Neural progenitor cell (in vitro differentiated cells): ENCODE measurements at regions not wholly inside any gene's neighbourhood (a gene's known extent, or its start where the extent isn't known, plus 50 kb on each side); places are given as distances from the start of the nearest gene placed in this dataset.
A peak's percentile ranks its signal among the peaks of the same experiment; 100 is the strongest.

Experiments
- DNase-seq: peaks from one replicate; pipeline ENCODE4 v3.0.0-alpha.2; 2016; ENCODE audit warnings: low spot score
- H2AFZ ChIP-seq: fragments of 200-600 bp; sonication (generic); replicated peaks from 2 replicates; pipeline ENCODE4 v1.6.1; 2016; ENCODE audit warnings: antibody characterized with exemption
- H3F3A ChIP-seq: fragments of 200-600 bp; sonication (generic); 2 replicates; pipeline ENCODE4 v1.6.1; 2016; ENCODE audit warnings: antibody characterized with exemption, low read depth
- H3K27ac ChIP-seq: fragments of 200-600 bp; sonication (generic); 2 replicates; pipeline ENCODE4 v1.5.1; 2016; ENCODE audit warnings: mild to moderate bottlenecking
- H3K27me3 ChIP-seq: fragments of 200-600 bp; sonication (generic); 2 replicates; pipeline ENCODE4 v1.6.1; 2016; ENCODE audit warnings: mild to moderate bottlenecking, moderate library complexity
- H3K36me3 ChIP-seq: fragments of 200-600 bp; sonication (generic); 2 replicates; pipeline ENCODE4 v1.5.1; 2016
- H3K4me1 ChIP-seq: fragments of 200-600 bp; sonication (generic); 2 replicates; pipeline ENCODE4 v1.6.1; 2016; ENCODE audit warnings: mixed run types
- H3K4me2 ChIP-seq: fragments of 200-600 bp; sonication (generic); 2 replicates; pipeline ENCODE4 v1.6.1; 2016
- H3K4me3 ChIP-seq: fragments of 200-600 bp; sonication (generic); 2 replicates; pipeline ENCODE4 v1.5.1; 2016
- H3K79me2 ChIP-seq: fragments of 200-600 bp; sonication (generic); 2 replicates; pipeline ENCODE4 v1.6.1; 2016; ENCODE audit warnings: low read depth
- H3K9ac ChIP-seq: fragments of 200-600 bp; sonication (generic); 2 replicates; pipeline ENCODE4 v1.6.1; 2016
- H3K9me3 ChIP-seq: fragments of 200-600 bp; sonication (generic); 2 replicates; pipeline ENCODE4 v1.5.1; 2016; ENCODE audit warnings: low read depth
- H4K20me1 ChIP-seq: fragments of 200-600 bp; sonication (generic); 2 replicates; pipeline ENCODE4 v1.6.1; 2016; ENCODE audit warnings: low read depth
- H3K27ac Mint-ChIP-seq: 3 replicates; pipeline ENCODE4 v1.8.0; 2021; ENCODE audit warnings: mixed read lengths
- H3K27me3 Mint-ChIP-seq: 2 replicates; pipeline ENCODE4 v1.8.0; 2022; ENCODE audit warnings: low read depth, mild to moderate bottlenecking, inconsistent platforms, moderate library complexity, mixed read lengths; ENCODE audit not compliant: insufficient read depth
- H3K36me3 Mint-ChIP-seq: 3 replicates; pipeline ENCODE4 v1.8.0; 2021; ENCODE audit warnings: mixed read lengths
- H3K4me1 Mint-ChIP-seq: 3 replicates; pipeline ENCODE4 v1.8.0; 2021; ENCODE audit warnings: mixed read lengths
- H3K4me3 Mint-ChIP-seq: 3 replicates; pipeline ENCODE4 v1.8.0; 2021; ENCODE audit warnings: mild to moderate bottlenecking, moderate library complexity, mixed read lengths
- H3K9me3 Mint-ChIP-seq: 3 replicates; pipeline ENCODE4 v1.8.0; 2020; ENCODE audit warnings: mixed read lengths
- EZH2 ChIP-seq: fragments of 200-600 bp; sonication (generic); IDR thresholded peaks from 2 replicates; pipeline ENCODE4 v1.6.1; 2017; ENCODE audit warnings: antibody characterized with exemption, mild to moderate bottlenecking, moderate library complexity
- EZH2phosphoT487 ChIP-seq: fragments of 200-600 bp; sonication (generic); IDR thresholded peaks from 2 replicates; pipeline ENCODE4 v1.6.1; 2017; ENCODE audit warnings: antibody characterized with exemption
- TF ChIP-seq, protein P1 (sequence below): fragments of 200-600 bp; sonication (generic); IDR thresholded peaks from 2 replicates; pipeline ENCODE4 v1.5.1; 2017; ENCODE audit warnings: antibody characterized with exemption, mild to moderate bottlenecking

- H3F3A ChIP-seq = no peaks in the 10 kb centered on the region
- Mint-ChIP-seq H3K27me3 (peaks cover 20% of the 10 kb centered on the region), H3K4me3 (no peak overlapping the region), H3K27ac (no peak overlapping the region), H3K9me3 (peaks cover 3% of the 10 kb centered on the region), H3K4me1 (peaks cover 36% of the 10 kb centered on the region), H3K36me3 (no peaks in the 10 kb centered on the region)
- H3K27ac ChIP-seq = no peak overlapping the region
- no peak overlapping the region for H2AFZ ChIP-seq
- TF ChIP-seq EZH2phosphoT487 (no peak), EZH2 (no peak)
- TF ChIP-seq, protein P1, sequence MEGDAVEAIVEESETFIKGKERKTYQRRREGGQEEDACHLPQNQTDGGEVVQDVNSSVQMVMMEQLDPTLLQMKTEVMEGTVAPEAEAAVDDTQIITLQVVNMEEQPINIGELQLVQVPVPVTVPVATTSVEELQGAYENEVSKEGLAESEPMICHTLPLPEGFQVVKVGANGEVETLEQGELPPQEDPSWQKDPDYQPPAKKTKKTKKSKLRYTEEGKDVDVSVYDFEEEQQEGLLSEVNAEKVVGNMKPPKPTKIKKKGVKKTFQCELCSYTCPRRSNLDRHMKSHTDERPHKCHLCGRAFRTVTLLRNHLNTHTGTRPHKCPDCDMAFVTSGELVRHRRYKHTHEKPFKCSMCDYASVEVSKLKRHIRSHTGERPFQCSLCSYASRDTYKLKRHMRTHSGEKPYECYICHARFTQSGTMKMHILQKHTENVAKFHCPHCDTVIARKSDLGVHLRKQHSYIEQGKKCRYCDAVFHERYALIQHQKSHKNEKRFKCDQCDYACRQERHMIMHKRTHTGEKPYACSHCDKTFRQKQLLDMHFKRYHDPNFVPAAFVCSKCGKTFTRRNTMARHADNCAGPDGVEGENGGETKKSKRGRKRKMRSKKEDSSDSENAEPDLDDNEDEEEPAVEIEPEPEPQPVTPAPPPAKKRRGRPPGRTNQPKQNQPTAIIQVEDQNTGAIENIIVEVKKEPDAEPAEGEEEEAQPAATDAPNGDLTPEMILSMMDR = no peak
- H3K9me3 ChIP-seq = no peaks in the 10 kb centered on the region
- H3K4me1 ChIP-seq = peaks cover 7% of the 10 kb centered on the region
- H3K36me3 ChIP-seq = no peaks in the 10 kb centered on the region
- no peak overlapping the region for H3K4me2 ChIP-seq
- no peak overlapping the region for H3K4me3 ChIP-seq
- H3K79me2 ChIP-seq = no peaks in the 10 kb centered on the region
- no peak overlapping the region for H3K9ac ChIP-seq
- no peaks in the 10 kb centered on the region for H3K27me3 ChIP-seq
- no peak for DNase-seq
- no peaks in the 10 kb centered on the region for H4K20me1 ChIP-seq
Observed at GRCh38 chr10:78980354-78980753, 88.4 kb upstream of the ZMIZ1 start.

- no peak for DNase-seq
- Histone ChIP-seq H3F3A (no peaks in the 10 kb centered on the region), H3K36me3 (no peaks in the 10 kb centered on the region), H2AFZ (no peak overlapping the region), H3K4me2 (no peak overlapping the region), H3K4me3 (no peak overlapping the region), H3K27ac (no peak overlapping the region), H4K20me1 (no peaks in the 10 kb centered on the region), H3K9ac (no peak overlapping the region), H3K9me3 (no peaks in the 10 kb centered on the region), H3K4me1 (peaks cover 5% of the 10 kb centered on the region), H3K79me2 (no peaks in the 10 kb centered on the region), H3K27me3 (no peaks in the 10 kb centered on the region)
- H3K4me1 Mint-ChIP-seq = peaks cover 31% of the 10 kb centered on the region
- H3K27me3 Mint-ChIP-seq = peaks cover 18% of the 10 kb centered on the region
- H3K27ac Mint-ChIP-seq = no peak overlapping the region
- no peaks in the 10 kb centered on the region for H3K36me3 Mint-ChIP-seq
- peaks cover 3% of the 10 kb centered on the region for H3K9me3 Mint-ChIP-seq
- TF ChIP-seq EZH2 (no peak), EZH2phosphoT487 (no peak)
- TF ChIP-seq, protein P1 = no peak
- H3K4me3 Mint-ChIP-seq = peak overlapping the region; percentile 37
Observed at GRCh38 chr10:78980815-78981214, 88.0 kb upstream of the ZMIZ1 start.

- no peaks in the 10 kb centered on the region for H3K27me3 ChIP-seq
- H3K4me2 ChIP-seq = no peak overlapping the region
- H3K4me3 ChIP-seq = no peak overlapping the region
- TF ChIP-seq EZH2phosphoT487 (no peak), EZH2 (no peak)
- TF ChIP-seq, protein P1 = no peak
- Mint-ChIP-seq H3K9me3 (peaks cover 3% of the 10 kb centered on the region), H3K27ac (no peak overlapping the region), H3K27me3 (peaks cover 14% of the 10 kb centered on the region), H3K4me3 (no peak overlapping the region), H3K36me3 (no peaks in the 10 kb centered on the region), H3K4me1 (peaks cover 28% of the 10 kb centered on the region)
- H3K79me2 ChIP-seq = no peaks in the 10 kb centered on the region
- no peaks in the 10 kb centered on the region for H4K20me1 ChIP-seq
- H3K27ac ChIP-seq = no peak overlapping the region
- no peak overlapping the region for H2AFZ ChIP-seq
- H3K4me1 ChIP-seq = peaks cover 5% of the 10 kb centered on the region
- H3F3A ChIP-seq = no peaks in the 10 kb centered on the region
- H3K9ac ChIP-seq = no peak overlapping the region
- no peak for DNase-seq
- no peaks in the 10 kb centered on the region for H3K36me3 ChIP-seq
- H3K9me3 ChIP-seq = no peaks in the 10 kb centered on the region
Observed at GRCh38 chr10:78981257-78981969, 87.4 kb upstream of the ZMIZ1 start.
